K562 (cell line): ENCODE measurements at regions not wholly inside any gene's neighbourhood (a gene's known extent, or its start where the extent isn't known, plus 50 kb on each side); places are given as distances from the start of the nearest gene placed in this dataset.

Experiments
- ATAC-seq: fragments of 200-7000 bp; cut with Tn5 transposase; 3 replicates; pipeline ENCODE4 v1.9.1; 2020; ENCODE audit warnings: moderate library complexity
- BruUV-seq: library from RNA; stranded (reverse); fragments of 400-500 nt; replicated peaks from 2 replicates; lab custom pipeline; 2021; lab: Mats Ljungman, UMichigan
- CTCF ChIA-PET: fragments of 300-600 bp; formaldehyde crosslinking; extraction: SDS; loops from one replicate; lab custom pipeline; 2021; ENCODE audit warnings: low intra/inter-chr PET ratio; lab: Yijun Ruan, JAX
- POLR2A ChIA-PET: fragments of 300-600, 350-650 bp; sonication (Branson Sonifier 250); formaldehyde crosslinking; extraction: SDS; loops from one replicate; lab custom pipeline; 2021; ENCODE audit warnings: antibody characterized with exemption, inconsistent platforms; lab: Yijun Ruan, JAX
- DNase-seq, 4 experiments: peaks; one replicate each; pipeline versions ENCODE4 v3.0.0 to v3.0.0-alpha.2; 2011 to 2018; ENCODE audit warnings: low spot score in 3 of 4, mixed read lengths in 3 of 4; ENCODE audit errors: extremely low read depth in 1 of 4
- FAIRE-seq: peaks from 2 replicates; lab custom pipeline; 2011; peaks lifted over from hg19 to GRCh38; lab: Jason Lieb, UNC
- H2AFZ ChIP-seq: 2 replicates; pipeline ENCODE4 v1.6.0; 2011; ENCODE audit warnings: low read depth, low read length, control low read depth, inconsistent platforms
- H3K27ac ChIP-seq: fragments of 200-600 bp; 3 replicates; pipeline ENCODE4 v1.8.0; 2011; ENCODE audit warnings: low read depth, mild to moderate bottlenecking, control low read depth, inconsistent platforms, low read length, moderate library complexity, mixed read lengths; ENCODE audit errors: extremely low read depth
- H3K27me3 ChIP-seq, 2 experiments: fragments of 300-600 bp in 1 of 2; 2 replicates in 1 of 2; 3 replicates in 1 of 2; pipeline versions ENCODE4 v1.6.0 to v1.8.0; 2011; ENCODE audit warnings: inconsistent platforms in 2 of 2, low read length in 2 of 2, mild to moderate bottlenecking in 1 of 2, mixed read lengths in 1 of 2, moderate library complexity in 1 of 2; ENCODE audit not compliant: control insufficient read depth in 2 of 2, insufficient read depth in 2 of 2
- H3K36me3 ChIP-seq: fragments of 300-600 bp; 3 replicates; pipeline ENCODE4 v1.8.0; 2011; ENCODE audit warnings: mild to moderate bottlenecking, low read length, inconsistent platforms; ENCODE audit not compliant: control insufficient read depth, insufficient read depth
- H3K4me1 ChIP-seq, 2 experiments: fragments of 200-600 bp in 1 of 2; replicated peaks in 1 of 2; 2 replicates in 1 of 2; 3 replicates in 1 of 2; pipeline versions ENCODE4 v1.5.1 to v1.8.0; 2011; ENCODE audit warnings: inconsistent platforms in 2 of 2, low read length in 2 of 2, mild to moderate bottlenecking in 1 of 2, mixed read lengths in 1 of 2, moderate library complexity in 1 of 2; ENCODE audit not compliant: control insufficient read depth in 2 of 2, insufficient read depth in 2 of 2
- H3K4me2 ChIP-seq: 2 replicates; pipeline ENCODE4 v1.6.1; 2011; ENCODE audit warnings: low read length, control low read depth, inconsistent platforms, mixed read lengths; ENCODE audit not compliant: insufficient read depth
- H3K4me3 ChIP-seq: fragments of 200-600 bp; sonication (generic), shearing (Covaris generic); 2 replicates; pipeline ENCODE4 v1.5.1; 2016; ENCODE audit warnings: control low read depth, inconsistent platforms
- H3K79me2 ChIP-seq: fragments of 200-600 bp; 3 replicates; pipeline ENCODE4 v1.8.0; 2011; ENCODE audit warnings: low read length, inconsistent platforms; ENCODE audit not compliant: control insufficient read depth, insufficient read depth
- H3K9ac ChIP-seq, 2 experiments: 2 replicates each; pipeline versions ENCODE4 v1.6.0 to v1.6.1; 2011; ENCODE audit warnings: low read depth in 2 of 2, low read length in 2 of 2, control low read depth in 1 of 2, inconsistent platforms in 1 of 2, mild to moderate bottlenecking in 1 of 2, mixed read lengths in 1 of 2; ENCODE audit not compliant: insufficient read depth in 1 of 2
- H3K9me1 ChIP-seq: one replicate; pipeline ENCODE4 v1.6.0; 2011; ENCODE audit warnings: inconsistent platforms, mild to moderate bottlenecking, low read length, moderate library complexity; ENCODE audit not compliant: control insufficient read depth, insufficient read depth
- H3K9me3 ChIP-seq: replicated peaks from 2 replicates; pipeline ENCODE4 v1.5.1; 2011; ENCODE audit warnings: low read depth, low read length, inconsistent platforms; ENCODE audit not compliant: control insufficient read depth, insufficient read depth
- H4K20me1 ChIP-seq: replicated peaks from 2 replicates; pipeline ENCODE4 v1.6.1; 2011; ENCODE audit warnings: low read length, inconsistent platforms, mixed read lengths; ENCODE audit not compliant: control insufficient read depth, insufficient read depth
- BRD9 ChIP-seq: fragments of 450-650 bp; IDR thresholded peaks from 2 replicates; pipeline ENCODE4 v1.6.1; 2018; ENCODE audit warnings: low read depth; ENCODE audit not compliant: partially characterized antibody
- DMBX1 ChIP-seq: fragments of 250-450 bp; sonication (Bioruptor Pico); IDR thresholded peaks from 2 replicates; pipeline ENCODE4 v1.8.0; 2022; ENCODE audit warnings: inconsistent platforms, mild to moderate bottlenecking, moderate library complexity, borderline replicate concordance
- ID3 ChIP-seq, 2 experiments: fragments of 250-450 bp in 1 of 2; fragments of 450-650 bp in 1 of 2; sonication (Bioruptor Pico) in 1 of 2; IDR thresholded peaks; 2 replicates each; pipeline versions ENCODE4 v1.6.1 to v1.8.0; 2016 to 2021; ENCODE audit warnings: mild to moderate bottlenecking in 2 of 2, moderate library complexity in 2 of 2, missing compliant biosample characterization in 1 of 2, missing genetic modification characterization in 1 of 2
- NELFE ChIP-seq: IDR thresholded peaks from 2 replicates; pipeline ENCODE4 v1.6.1; 2011; ENCODE audit warnings: mild to moderate bottlenecking; ENCODE audit not compliant: insufficient read depth, insufficient read length
- PHF21A ChIP-seq: fragments of 450-650 bp; IDR thresholded peaks from 2 replicates; pipeline ENCODE4 v1.6.1; 2017; ENCODE audit warnings: low read depth, borderline replicate concordance
- POU5F1 ChIP-seq: fragments of 150-350 bp; IDR thresholded peaks from 2 replicates; pipeline ENCODE4 v1.6.1; 2014; ENCODE audit warnings: borderline replicate concordance, low read length, low read depth, mild to moderate bottlenecking; ENCODE audit not compliant: partially characterized antibody
- RBFOX2 ChIP-seq: fragments of 200-400 bp; formaldehyde crosslinking; IDR thresholded peaks from 2 replicates; pipeline ENCODE4 v1.6.1; 2017; ENCODE audit warnings: low read depth, mild to moderate bottlenecking, low read length, moderate library complexity
- RHOXF2B ChIP-seq: fragments of 250-450 bp; sonication (Bioruptor Pico); conservative IDR thresholded peaks from 2 replicates; pipeline ENCODE4 v1.5.1; 2021
- ZC3H11A ChIP-seq: IDR thresholded peaks from 2 replicates; pipeline ENCODE4 v1.6.1; 2012; ENCODE audit warnings: low read depth, low read length, improper control_type of control experiment
- ZNF253 ChIP-seq: fragments of 250-450 bp; sonication (Bioruptor Pico); conservative IDR thresholded peaks from 2 replicates; pipeline ENCODE4 v1.6.1; 2021; ENCODE audit warnings: mild to moderate bottlenecking
- ZNF324 ChIP-seq: fragments of 250-450 bp; sonication (Bioruptor Pico); IDR thresholded peaks from 2 replicates; pipeline ENCODE4 v1.4.0; 2020; ENCODE audit warnings: mild to moderate bottlenecking
- WGBS: fragments of 100-300 bp; shearing (Covaris generic); methylation state at CpG from one replicate; pipeline ENCODE4 v1.1.6; 2016; ENCODE audit warnings: low coverage, mixed read lengths; ENCODE audit not compliant: insufficient coverage; ENCODE audit errors: missing lambda C conversion rate; 5-methylcytosine and 5-hydroxymethylcytosine counted together
- in situ Hi-C: fragments of 300-500 bp; cut with MboI; formaldehyde crosslinking; loops from 4 replicates; pipeline ENCODE4 v1.15.0; 2018; ENCODE audit warnings: inconsistent platforms, mixed read lengths
- intact Hi-C: fragments of 100-400 bp; cut with micrococcal nuclease; formaldehyde crosslinking; loops from 2 replicates; pipeline ENCODE4 v1.14.2; 2022
- TF ChIP-seq, protein P1 (sequence below): fragments of 450-650 bp; formaldehyde crosslinking; IDR thresholded peaks from 2 replicates; pipeline ENCODE4 v1.4.0; 2020; ENCODE audit warnings: mild to moderate bottlenecking, moderate library complexity
- TF ChIP-seq, protein P2 (sequence below): sonication (generic); formaldehyde crosslinking; IDR thresholded peaks from 2 replicates; pipeline ENCODE4 v1.8.0; 2023; ENCODE audit warnings: mild to moderate bottlenecking, missing genetic modification reagents

- no peaks in the 10 kb centered on the region for H4K20me1 ChIP-seq
- no peak for FAIRE-seq
- intact Hi-C loops (no loop called here), in situ Hi-C loops (no loop called here)
- 0% methylated on average over 1 of the region's 1 CpG for WGBS
- H3K9me3 ChIP-seq, result no peaks in the 10 kb centered on the region; the same call in 1 of the 2 replicates
- no TSS peak for BruUV-seq
- no peaks in the 10 kb centered on the region for H3K79me2 ChIP-seq
- no peak overlapping the region for H3K9ac ChIP-seq
- ChIA-PET POLR2A (no interaction called here), CTCF (no interaction called here)
- DNase-seq, result no peak
- no peak overlapping the region for H3K4me3 ChIP-seq
- H3K4me2 ChIP-seq, result no peak overlapping the region
- H3K9me1 ChIP-seq, result no peaks in the 10 kb centered on the region
- H3K36me3 ChIP-seq, result no peaks in the 10 kb centered on the region
- TF ChIP-seq PHF21A (no peak), BRD9 (no peak), RHOXF2B (no peak), NELFE (no peak), POU5F1 (no peak), ZNF253 (no peak), DMBX1 (no peak), RBFOX2 (no peak), ZC3H11A (no peak), ZNF324 (CRISPR knock-in tag) (no peak), ID3 (CRISPR knock-in tag; IDR thresholded peaks at IDR 0.05) (no peak), ID3 (tag; IDR thresholded peaks at IDR 0.05) (no peak)
- TF ChIP-seq, protein P1, sequence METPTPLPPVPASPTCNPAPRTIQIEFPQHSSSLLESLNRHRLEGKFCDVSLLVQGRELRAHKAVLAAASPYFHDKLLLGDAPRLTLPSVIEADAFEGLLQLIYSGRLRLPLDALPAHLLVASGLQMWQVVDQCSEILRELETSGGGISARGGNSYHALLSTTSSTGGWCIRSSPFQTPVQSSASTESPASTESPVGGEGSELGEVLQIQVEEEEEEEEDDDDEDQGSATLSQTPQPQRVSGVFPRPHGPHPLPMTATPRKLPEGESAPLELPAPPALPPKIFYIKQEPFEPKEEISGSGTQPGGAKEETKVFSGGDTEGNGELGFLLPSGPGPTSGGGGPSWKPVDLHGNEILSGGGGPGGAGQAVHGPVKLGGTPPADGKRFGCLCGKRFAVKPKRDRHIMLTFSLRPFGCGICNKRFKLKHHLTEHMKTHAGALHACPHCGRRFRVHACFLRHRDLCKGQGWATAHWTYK (CRISPR knock-in tag), result no peak
- TF ChIP-seq, protein P2, sequence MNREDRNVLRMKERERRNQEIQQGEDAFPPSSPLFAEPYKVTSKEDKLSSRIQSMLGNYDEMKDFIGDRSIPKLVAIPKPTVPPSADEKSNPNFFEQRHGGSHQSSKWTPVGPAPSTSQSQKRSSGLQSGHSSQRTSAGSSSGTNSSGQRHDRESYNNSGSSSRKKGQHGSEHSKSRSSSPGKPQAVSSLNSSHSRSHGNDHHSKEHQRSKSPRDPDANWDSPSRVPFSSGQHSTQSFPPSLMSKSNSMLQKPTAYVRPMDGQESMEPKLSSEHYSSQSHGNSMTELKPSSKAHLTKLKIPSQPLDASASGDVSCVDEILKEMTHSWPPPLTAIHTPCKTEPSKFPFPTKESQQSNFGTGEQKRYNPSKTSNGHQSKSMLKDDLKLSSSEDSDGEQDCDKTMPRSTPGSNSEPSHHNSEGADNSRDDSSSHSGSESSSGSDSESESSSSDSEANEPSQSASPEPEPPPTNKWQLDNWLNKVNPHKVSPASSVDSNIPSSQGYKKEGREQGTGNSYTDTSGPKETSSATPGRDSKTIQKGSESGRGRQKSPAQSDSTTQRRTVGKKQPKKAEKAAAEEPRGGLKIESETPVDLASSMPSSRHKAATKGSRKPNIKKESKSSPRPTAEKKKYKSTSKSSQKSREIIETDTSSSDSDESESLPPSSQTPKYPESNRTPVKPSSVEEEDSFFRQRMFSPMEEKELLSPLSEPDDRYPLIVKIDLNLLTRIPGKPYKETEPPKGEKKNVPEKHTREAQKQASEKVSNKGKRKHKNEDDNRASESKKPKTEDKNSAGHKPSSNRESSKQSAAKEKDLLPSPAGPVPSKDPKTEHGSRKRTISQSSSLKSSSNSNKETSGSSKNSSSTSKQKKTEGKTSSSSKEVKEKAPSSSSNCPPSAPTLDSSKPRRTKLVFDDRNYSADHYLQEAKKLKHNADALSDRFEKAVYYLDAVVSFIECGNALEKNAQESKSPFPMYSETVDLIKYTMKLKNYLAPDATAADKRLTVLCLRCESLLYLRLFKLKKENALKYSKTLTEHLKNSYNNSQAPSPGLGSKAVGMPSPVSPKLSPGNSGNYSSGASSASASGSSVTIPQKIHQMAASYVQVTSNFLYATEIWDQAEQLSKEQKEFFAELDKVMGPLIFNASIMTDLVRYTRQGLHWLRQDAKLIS (CRISPR knock-in tag), result no peak
- no peak overlapping the region for H2AFZ ChIP-seq
- no peaks in the 10 kb centered on the region for H3K4me1 ChIP-seq
- H3K27ac ChIP-seq, result no peak overlapping the region
- ATAC-seq, result no peak
- no peaks in the 10 kb centered on the region for H3K27me3 ChIP-seq
Measured at GRCh38 chr6:55925292-55925691, 49.9 kb upstream of the BMP5 start.
